Inferior parietal cortex (tissue), 1 donor: ENCODE measurements at regions not wholly inside any gene's neighbourhood (a gene's known extent, or its start where the extent isn't known, plus 50 kb on each side); places are given as distances from the start of the nearest gene placed in this dataset.
A peak's percentile ranks its signal among the peaks of the same experiment; 100 is the strongest.
"Not testable (repeated sequence)": the region's sequence is repeated elsewhere in the genome, so short reads cannot be mapped to it uniquely, and the experiment has no call there.

Experiments
- DNase-seq: peaks from one replicate; pipeline ENCODE4 v3.0.0-alpha.2; 2016; ENCODE audit errors: extremely low spot score

DNA sequence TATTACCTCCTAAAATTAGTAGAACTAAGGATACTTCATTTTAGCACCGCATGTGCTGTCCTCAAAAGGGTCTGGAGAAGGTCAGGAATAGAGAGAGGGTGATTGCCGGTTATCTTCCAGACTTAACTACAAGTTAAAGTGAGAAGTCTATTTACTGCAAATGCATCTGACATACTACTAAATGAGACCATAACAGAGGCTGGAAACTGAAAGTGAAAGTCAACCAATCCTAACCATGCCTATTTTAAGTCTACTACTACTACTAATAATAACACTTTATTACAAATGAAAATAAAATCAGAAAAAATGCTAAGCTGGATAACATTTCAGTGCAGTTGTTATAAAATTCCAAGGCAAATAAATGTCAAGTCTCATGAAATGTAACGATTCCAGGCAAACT, 244.7 kb downstream of the KIF20B start:
- DNase-seq: no peak

DNA sequence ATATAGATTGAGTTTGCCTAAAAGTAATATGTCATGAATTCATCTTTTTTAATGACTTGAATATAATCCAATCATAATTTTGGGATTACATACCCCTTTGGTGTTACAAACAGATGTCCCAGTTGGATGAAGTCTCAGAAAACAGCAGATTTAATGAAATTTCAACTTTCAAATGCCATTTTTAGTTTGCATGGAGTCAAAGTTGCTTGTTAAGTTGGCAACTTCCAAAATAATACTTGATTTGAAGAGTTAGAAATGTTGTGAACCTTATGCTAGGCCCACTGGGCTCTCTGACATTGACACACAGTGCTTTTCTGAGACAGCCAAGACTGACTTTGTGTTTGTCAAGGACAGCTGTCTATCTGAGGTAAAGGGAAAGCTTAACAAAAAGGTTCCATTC, 248.1 kb downstream of the KIF20B start:
- DNase-seq: no peak

DNA sequence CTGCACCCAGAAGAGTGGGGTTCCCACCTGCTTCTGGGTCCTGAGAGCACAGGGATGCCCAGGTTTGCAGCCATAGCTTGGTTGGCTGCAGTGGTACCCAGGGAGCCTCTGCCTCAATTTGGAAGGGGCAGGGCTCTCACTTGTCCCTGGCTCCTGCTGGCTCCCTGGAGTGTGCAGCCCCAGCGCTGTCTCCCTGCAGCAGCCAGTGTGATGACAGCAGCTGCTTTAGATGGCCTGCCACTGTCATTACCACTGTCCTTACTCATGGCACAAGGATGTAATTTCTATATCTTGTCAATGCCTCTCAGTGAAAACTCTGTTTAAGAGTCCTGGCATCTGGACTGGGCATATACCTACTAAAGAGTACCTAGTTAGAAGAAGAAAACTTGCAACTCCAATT, 250.9 kb downstream of the KIF20B start:
- no peak for DNase-seq

- no peak for DNase-seq
Measured at GRCh38 chr10:89952751-89953150, 251.4 kb downstream of the KIF20B start.

DNA sequence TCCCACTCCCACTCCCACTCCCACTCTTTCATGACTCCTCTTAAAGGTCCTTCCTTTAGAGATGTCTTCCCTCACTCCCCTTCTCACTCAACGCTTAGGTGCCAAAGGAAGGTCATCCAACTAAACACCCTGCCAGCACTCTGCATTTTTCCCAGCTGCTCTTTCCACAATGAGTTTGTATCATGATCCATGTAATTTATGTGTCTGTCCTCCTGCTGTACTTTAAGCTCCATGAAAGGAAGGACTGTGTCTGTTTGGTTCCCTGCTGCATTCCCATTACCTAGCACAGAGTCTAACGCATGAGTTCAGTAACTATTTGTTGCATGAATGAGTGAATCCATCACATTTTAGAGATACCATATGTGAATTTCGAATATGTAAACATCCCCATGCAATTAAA, 252.7 kb downstream of the KIF20B start:
- no peak for DNase-seq

- peak; percentile 29 for DNase-seq
Measured at GRCh38 chr10:89954787-89955566, 253.6 kb downstream of the KIF20B start.

DNA sequence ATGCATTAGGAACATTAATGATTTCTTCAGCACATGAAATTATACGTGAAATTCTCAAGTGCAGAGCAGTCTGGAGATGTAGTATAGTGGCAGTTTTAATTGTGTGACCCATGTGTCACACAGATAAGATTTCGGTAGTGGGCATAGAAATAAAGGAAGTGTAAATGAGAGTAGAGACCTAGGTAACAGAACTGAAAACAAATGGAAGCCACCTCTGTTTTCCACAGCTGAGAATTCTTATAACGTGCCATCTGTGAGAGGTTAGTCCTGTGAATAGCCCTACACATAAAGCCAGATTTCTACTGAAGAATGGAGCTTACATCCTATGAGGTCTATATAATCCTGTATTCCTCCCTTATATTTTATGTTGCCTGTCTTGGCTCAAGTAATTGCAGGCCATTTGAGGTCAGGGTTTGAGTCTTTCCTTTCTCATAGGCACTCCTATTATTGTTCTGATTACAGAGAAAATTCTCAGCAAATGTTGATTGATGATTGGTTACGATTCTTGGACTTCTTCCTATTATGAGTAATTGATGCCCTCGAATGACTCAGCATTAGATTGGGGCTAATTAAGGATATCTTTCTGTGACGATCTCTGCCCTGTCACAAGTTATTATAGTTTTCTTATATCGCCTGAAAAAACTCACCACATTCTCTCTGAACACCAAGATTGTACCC, 258.2 kb downstream of the KIF20B start:
- DNase-seq: no peak

GRCh38 chr10:89963451-89964102, 262.2 kb downstream of the KIF20B start:
- no peak for DNase-seq

GRCh38 chr10:89966211-89966610, 264.8 kb downstream of the KIF20B start:
- DNase-seq: no peak

- DNase-seq: no peak
Measured at GRCh38 chr10:89973326-89973725, 271.9 kb downstream of the KIF20B start.

DNA sequence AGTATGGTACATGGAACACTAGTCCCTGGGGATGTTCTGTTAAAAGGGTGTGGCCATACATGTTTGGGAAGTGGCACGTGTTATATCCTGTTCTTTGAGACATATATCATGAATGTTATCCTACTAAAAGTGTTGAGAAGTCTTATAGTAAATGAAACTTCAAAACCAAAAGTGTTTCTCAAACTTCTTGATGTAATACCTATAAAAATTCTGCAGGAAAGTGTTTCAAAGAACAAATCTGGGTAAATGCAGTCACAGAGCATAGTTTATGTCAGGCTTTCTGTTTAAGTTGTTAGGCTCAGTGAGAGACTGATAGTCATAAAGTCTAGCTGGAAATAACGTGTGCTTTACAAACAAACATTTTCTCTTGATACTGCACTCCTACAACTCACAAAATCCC, 273.7 kb downstream of the KIF20B start:
- no peak for DNase-seq

GRCh38 chr10:89975771-89976170, 274.4 kb downstream of the KIF20B start:
- no peak for DNase-seq

DNA sequence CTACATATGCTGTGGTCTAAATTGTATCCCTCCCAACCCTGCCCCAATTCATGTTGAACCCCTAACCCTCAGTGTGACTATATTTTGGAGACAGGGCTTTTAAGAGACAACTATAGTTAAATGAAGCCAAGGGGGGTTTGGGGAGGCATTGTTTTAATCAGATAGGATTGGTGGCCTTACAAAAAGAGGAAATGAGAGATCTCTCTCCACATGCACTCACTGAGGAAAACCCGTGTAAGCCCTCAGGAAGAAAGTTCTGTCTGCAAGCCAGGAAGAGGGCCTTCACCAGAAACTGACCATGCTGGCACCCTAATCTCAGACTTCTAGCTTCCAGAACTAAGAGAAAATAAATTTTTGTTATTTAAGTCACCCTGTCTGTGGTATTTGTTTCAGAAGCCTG, 276.7 kb downstream of the KIF20B start:
- no peak for DNase-seq

DNA sequence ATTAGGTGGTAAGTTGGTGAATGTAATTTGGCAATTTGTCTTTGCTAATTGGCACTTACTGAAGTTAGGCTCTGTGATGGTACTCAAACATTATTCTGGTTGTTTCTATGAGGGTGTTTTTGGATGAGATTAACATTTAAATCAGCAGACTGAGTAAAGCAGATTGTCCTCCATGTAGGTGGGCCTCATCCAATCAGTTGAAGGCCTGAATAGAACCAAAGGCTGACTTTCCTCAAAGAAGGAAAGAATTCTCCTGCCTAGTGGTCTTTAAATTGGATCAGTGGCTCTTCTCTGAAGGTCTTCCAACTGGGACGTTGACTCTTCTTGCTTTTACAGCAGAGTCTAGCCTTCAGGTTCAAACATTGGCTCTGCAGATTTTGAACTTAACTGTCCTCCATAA, 278.3 kb downstream of the KIF20B start:
- no peak for DNase-seq

GRCh38 chr10:89980166-89980565, 278.8 kb downstream of the KIF20B start:
- no peak for DNase-seq

- DNase-seq: no peak
Measured at GRCh38 chr10:89981891-89982290, 280.5 kb downstream of the KIF20B start.

- peak; percentile 20 for DNase-seq
Measured at GRCh38 chr10:89985446-89985845, 284.1 kb downstream of the KIF20B start.

DNA sequence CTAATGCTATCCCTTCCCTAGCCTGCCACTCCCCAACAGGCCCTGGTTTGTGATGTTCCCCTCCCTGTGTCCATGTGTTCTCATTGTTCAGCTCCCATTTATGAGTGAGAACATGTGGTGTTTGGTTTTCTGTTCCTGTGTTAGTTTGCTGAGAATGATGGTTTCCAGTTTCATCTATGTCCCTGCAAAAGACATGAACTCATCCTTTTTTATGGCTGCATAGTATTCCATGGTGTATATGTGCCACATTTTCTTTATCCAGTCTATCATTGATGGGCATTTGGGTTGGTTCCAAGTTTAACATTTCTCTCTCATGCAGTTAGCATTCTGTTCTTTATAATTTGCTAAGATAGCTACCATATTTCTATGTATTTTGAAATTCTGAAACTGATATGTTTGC, 287.0 kb downstream of the KIF20B start:
- DNase-seq: not testable (repeated sequence)

GRCh38 chr10:89992575-89992974, 291.2 kb downstream of the KIF20B start:
- no peak for DNase-seq

DNA sequence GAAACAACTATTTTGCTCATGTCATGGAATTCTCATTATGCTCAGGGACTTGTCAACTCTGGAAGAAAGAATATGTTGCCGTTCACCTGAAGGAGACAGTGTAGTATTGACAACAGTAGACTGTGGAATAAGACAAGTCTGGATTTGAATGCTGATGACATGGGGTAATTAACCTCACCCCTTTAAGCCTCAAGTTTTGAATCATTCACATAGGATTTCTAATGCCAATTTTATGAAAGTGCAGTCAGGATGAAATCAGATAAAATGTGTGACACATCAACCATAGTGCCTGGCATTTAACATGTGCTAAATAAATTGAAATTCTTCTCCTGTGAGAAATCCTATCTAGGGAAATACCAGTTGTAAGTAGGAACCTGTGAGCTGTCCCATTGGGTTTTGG, 305.8 kb downstream of the KIF20B start:
- no peak for DNase-seq

- DNase-seq: not testable (repeated sequence)
Measured at GRCh38 chr10:90011281-90011680, 309.9 kb downstream of the KIF20B start.

GRCh38 chr10:90018819-90019218, 317.4 kb downstream of the KIF20B start:
- no peak for DNase-seq

GRCh38 chr10:90020506-90020905, 319.1 kb downstream of the KIF20B start:
- DNase-seq: no peak
